ENCODE measurements at regions not wholly inside any gene's neighbourhood (a gene's known extent, or its start where the extent isn't known, plus 50 kb on each side); places are given as distances from the start of the nearest gene placed in this dataset.
A peak's percentile ranks its signal among the peaks of the same experiment; 100 is the strongest.
"Not testable (repeated sequence)": the region's sequence is repeated elsewhere in the genome, so short reads cannot be mapped to it uniquely, and the experiment has no call there.

DNA sequence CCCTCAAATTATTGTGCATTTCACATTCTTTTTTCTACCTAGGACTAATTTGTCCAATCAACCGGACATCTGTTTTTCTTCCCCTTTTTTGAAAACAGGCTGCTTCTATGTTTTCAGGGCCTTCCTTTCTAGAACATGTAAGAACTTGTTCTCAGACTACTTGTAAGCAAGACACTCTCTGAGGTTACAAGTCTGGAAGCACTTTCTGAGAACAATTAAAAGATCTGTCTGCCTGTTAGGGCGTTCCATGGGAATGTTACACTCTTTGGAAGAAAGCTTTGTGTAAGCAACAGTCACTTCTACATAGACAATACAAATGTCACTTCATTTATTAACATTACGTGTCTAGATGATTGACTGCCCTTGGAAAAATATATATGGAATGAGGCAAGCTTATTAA lies 50.9 kb upstream of the HSPB3 start:
- no peak for DNase-seq (ENCODE audit: low spot score)

DNA sequence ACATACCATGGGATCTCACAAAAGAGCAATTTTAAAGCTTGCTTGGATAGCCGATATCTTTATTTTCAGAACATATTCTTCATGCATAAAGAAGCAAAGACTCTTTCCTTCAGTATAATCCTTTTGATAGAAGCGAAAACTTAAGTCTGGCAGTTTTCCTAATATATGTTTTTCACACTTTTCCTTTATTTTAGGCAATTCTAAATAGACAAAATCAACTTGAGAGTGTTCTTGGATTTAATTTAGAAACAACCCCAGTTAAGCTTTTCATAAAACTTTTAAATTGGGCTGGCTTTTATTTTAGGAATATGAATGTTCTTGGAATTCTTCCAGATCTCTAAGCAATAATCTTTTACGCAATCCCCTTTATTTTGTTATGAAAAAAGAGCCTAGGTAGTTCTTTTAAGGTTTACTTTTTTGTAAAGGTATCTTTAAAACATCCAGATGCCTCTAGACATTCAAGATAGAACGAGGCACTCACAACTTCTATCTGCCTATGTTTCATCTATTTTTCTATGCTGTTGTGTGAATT lies 51.5 kb upstream of the HSPB3 start:
- no peak for DNase-seq (ENCODE audit: low spot score)

DNA sequence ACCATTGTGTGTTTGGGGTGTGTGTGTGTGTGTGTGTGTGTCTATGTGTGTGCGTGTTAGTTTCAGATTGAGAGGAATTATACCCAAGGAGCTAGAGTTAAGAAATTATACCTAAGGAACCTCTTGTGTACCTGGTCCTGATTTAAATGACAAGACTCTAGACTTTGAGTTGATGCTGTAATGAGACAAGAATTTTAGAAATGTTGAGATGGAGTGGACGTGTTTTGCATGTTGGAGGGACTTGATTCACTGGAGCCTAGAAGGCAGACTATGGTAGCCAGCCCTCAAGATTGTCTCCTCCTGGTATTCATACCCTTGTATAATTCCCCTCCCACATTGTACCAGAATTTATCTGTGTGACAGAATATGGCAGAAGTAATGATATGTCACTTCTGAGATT lies 52.4 kb upstream of the HSPB3 start:
- no peak for DNase-seq (ENCODE audit: low spot score)

DNA sequence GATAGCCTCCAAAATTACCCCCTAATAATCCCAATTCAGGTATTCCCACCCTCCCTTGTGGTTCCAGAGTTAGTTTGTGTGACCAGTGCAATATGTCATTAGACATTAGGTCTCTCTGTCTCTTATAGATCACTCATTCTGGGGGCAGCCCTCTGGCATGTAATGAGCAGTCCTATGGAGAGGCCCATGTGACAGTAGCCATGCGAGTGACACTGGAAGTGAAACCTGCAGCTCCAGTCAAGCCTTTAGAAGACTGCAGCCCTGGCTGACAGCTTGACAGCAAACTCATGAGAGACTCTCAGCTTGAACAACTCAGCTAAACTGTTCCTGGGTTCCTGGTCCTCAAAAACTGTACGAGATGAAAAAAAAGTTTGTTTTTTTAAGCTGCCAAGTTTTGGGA lies 54.0 kb upstream of the HSPB3 start:
- no peak for DNase-seq (ENCODE audit: low spot score)

DNA sequence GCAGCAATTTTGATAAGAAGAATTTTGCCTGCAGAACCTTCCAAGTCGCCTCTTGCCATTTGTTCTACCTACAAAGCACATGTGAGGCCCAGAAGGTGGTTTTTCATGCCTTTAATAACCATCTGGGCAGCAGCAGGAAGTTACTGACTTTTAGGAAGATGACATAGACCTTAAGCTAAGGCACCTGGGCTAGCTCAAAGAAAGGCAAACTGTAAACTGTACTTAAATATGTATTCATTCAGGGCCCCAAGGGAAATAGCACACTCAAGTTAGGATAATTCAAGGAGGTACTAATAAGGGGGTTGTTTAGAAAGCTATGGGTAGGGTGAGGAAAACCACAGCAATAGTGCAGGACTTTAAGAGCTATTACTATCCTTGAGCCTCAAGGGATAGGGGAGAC lies 57.3 kb upstream of the HSPB3 start:
- DNase-seq (ENCODE audit: low spot score) = no peak

DNA sequence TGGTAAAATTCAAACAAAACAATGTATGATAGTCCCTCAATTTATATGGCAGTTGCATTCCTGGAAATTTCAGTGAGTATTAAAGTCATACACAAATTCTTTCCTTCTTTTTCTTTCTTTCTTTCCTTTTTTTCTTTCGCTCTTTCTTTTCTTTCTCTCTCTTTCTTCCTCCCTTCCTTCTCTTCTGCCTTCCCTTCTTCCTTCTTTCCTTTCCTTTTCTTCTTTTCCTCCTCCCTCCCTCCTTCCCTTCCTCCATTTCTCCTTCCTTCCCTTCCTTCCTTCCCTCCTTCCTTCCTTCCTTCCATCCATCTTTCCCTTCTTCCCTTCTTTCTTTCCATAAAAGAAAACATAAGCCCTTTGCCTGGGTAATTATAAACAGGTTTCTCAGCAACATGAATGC lies 58.1 kb upstream of the HSPB3 start:
- no peak for DNase-seq (ENCODE audit: low spot score)

DNA sequence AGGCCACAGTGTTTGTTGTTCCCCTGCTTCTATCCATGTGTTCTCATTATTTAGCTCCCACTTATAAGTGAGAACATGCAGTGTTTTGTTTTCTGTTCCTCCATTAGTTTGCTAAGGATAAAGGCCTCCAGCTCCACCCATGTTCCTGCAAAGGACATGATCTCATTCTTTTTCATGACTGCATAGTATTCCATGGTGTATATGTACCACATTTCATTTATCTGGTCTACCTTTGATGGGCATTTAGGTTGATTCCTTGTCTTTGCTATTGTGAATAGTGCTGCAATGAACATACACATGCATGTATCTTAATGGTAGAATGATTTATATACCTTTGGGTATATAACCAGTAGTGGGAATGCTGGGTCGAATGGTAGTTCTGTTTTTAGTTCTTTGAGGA lies 62.5 kb upstream of the HSPB3 start:
- DNase-seq (ENCODE audit: low spot score) = not testable (repeated sequence)

DNA sequence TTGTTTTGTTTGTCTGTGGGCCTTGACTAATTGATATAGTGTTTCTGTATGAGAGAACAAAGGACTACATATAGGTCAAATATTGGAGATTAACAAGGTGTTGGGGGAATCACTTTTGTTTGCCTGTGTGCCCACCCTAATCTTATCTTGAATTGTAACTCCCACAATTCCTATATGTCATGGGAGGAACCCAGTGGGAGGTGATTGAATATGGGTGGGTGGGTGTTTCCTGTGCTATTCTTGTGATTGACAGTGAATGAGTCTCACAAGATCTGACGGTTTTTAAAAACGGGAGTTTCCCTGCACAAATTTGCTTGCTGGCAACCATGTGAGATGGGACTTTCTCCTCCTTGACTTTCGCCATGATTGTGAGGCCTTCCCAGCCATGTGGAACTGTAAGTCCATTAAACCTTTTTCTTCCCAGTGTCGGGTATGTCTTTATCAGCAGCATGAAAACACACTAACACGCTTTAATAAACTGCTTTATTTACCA lies 64.9 kb upstream of the HSPB3 start:
- no peak for DNase-seq (ENCODE audit: low spot score)

DNA sequence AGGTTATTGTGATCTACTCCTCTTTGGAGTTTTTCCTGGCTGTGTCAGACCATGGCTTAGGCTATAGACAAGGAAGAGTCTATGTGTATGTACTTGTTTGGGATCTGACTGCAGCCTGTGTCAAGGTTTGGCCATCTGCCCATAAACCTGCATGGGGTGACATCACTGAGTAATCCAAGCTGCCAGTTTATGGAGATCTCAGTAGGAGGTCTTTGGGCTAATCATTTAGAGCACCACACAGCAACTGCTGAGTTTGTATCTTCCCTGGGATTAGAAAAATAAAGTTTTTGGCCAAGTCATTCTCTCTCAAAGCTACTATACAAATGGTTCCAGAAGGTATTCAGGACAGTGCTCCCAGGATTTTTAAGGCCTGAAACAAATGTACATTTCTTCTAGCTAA lies 65.5 kb upstream of the HSPB3 start:
- DNase-seq (ENCODE audit: low spot score) = peak; percentile 31

DNA sequence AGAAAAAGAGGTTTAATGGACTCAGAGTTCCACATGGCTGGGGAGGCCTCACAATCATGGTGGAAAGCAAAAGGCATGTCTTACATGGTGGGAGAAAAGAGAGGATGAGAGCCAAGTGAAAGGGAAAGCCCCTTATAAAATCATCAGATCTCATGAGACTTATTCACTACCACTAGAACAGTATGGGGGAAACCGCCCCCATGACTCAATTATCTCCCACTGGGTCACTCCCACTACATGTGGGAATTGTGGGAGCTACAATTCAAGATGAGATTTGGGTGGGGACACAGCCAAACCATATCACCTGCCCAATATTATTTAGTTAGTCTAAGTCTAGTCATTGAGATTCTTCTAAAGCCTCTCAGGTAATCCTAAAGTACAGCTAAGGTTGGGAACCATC lies 66.1 kb upstream of the HSPB3 start:
- DNase-seq (ENCODE audit: low spot score) = not testable (repeated sequence)

DNA sequence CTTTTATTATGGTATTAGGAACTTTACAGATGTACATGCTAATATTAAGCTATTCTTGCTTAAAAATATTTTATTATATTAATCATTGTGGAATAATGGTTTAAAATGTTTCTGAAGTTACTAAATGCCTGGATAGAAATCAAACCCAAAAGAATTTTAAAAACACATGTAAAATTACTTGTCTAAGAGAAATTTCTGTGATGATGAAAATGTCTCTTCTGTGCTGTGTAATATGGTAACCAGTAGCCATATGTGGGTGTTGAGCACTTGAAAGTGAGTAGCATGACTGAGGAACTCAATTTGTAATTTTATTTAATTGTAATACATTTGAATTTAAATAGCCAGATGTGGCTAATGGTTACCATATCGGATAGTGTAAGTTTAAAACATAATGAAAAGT lies 66.7 kb upstream of the HSPB3 start:
- DNase-seq (ENCODE audit: low spot score) = no peak

DNA sequence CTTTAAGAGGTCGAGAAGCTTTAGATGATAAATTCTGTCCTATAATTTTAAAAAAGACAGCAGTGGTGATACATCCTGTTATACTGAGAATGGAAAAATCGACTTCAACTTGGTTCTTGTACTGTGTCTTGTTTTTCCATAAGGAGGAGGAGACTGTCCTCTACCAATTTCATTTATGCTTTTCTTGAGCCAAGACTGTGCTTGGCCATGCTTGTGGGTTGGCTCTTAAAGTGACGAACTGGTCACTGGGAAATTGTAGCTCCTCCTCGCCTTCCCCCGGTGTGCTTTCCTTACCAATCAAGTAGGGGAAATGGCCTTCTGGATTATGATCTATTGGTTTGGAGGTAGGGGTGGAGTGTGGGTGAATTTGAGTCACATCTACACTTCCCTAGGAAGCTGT lies 67.1 kb upstream of the HSPB3 start:
- no peak for DNase-seq (ENCODE audit: low spot score)

DNA sequence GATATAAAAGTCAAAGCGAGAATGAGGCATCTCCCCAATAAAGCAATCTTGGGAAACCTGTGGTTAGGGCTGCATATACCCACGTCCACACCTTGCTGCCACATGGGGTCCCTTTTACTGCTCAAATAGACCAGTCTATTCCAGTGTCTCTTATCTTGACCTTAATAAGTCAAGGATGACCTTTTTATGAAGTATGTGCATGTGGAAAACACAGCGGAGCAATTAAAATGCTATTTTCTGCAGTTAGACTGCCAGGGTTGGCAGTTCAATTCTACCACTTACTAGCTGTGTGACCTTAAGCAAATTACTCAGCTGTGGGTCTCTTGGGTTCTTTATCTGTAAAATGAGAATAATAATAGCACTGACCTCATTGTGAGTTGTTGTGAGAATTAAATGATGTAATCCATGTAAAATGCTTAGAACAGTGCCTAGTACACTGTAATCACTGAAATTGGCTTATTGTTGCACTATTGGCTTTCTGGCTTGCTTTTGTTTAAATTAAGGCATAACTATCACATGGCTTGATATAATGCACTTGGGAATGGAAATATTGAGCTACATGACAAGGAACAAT lies 67.8 kb upstream of the HSPB3 start:
- no peak for DNase-seq (ENCODE audit: low spot score)

DNA sequence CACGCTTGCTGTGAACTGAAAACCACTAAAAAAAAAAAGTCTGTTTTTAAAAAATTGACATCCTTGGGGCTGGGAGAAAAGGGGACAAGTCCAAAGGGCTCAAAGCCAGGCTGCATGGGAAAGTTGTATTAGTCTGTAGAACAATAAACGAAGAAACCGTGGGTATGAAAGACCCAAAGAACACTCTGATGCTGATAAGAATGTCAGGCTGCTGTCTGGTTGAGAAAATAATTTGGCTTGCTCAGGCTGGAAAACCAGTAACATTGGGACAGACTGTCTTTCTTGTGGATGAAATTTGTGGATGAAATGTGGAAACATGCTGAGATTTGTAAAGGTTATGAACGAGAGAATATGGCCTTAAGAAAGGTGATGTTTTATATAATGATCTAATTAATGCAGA lies 68.5 kb upstream of the HSPB3 start:
- DNase-seq (ENCODE audit: low spot score) = no peak

DNA sequence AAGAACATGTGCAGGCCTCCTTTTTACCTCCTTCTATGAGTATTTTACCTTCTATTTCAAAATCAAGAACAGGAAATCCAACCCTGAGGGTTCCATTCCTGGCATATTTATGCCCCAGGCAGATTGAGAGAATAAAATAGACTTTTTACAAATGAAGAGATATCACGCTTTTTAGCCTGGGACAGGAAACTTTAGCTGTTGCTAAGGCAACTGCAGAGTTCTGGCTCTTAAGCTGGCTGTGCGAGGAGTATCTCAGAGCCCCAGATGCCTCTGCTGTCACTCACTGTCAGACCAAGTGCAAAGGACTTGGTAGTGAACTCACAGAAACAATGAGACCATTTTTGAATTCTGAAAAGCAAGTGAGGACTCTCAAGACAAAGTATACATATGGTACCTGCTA lies 69.5 kb upstream of the HSPB3 start:
- no peak for DNase-seq (ENCODE audit: low spot score)

DNA sequence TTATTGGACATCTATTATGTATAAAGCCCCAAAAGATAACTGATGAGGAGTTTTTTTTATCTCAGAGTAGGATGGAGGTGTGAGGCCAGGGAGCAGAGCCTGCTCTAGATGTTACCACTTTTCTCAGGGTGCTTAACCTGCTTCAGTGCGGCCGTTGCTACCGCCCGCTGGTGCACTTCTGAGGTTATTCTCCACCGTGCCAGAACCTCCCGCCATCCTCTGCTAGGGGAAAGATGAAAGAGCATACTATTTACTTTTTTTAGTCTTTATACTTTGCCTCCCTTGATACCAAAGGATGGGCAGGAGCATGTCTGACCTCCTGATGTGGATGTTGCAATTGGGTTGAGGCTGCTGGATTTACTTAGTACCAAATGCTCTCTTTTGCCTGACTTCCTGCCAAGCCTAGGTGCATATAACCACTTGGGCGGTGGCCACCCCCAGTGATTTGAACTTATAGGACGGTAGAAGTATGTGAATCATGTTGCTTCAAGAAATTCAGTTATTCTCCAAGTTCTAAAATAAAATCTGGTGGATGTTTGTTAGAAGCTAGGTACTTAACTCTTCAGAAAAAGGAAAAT lies 71.1 kb upstream of the HSPB3 start:
- DNase-seq (ENCODE audit: low spot score) = no peak

DNA sequence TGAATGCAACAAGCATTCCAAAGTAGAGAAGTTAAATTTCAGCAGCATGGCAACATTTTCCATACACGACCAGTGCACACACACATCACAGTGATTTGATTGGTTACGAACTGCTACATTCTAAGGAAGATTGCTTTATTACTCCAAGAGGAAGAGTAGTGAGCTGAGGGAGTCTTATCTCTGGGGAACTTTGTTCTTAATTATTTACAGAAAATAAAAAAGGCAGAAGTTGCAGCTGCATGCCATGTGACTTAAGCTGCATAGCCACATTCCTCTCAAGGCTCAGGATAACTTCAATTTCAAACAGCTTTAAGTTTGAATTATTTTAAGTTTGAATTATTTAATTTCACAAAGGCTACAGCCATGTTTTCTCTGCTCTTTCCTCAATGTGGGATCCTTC lies 71.6 kb upstream of the HSPB3 start:
- DNase-seq (ENCODE audit: low spot score) = no peak

DNA sequence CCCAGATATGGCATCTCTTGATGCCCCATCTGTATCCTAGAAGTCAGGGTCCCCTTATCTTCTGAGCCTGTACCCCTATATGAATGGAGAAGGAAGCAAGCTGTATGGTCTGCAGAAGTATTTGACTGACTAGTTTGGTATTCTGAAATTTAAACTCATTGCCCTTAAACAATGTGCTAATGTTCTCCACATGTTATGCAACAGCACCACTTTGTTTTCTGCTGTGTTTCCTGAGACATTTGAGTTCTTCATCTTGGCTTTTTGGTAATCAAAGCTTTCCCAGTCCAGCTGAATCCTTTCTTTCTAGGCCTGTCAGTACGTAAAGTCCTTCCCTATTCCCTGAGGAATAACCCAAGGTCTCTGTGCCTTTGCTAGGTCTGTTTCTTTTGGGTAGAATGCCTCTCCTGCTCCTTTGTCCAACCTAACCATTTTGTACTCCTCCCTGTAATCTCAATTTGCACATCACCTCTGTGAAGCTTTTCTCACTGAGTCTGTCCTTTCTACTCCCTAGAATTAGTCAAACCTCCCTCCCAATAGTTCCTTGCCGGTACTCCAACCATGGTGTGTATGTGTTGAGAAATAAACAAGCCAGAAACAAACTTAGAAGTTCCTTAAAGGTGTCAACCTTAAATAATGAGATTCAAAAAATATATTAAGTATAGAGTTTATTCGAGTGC lies 72.1 kb upstream of the HSPB3 start:
- DNase-seq (ENCODE audit: low spot score) = no peak

DNA sequence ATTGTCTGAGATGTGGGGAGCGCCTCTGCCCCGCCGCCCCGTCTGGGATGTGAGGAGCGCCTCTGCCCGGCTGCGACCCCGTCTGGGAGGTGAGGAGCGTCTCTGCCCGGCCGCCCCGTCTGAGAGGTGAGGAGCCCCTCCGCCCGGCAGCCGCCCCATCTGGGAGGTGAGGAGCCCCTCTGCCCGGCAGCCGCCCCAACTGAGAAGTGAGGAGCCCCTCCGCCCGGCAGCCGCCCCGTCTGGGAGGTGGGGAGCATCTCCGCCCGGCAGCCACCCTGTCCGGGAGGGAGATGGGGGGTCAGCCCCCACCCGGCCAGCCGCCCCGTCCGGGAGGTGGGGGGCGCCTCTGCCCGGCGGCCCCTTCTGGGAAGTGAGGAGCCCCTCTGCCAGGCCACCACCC lies 70.9 kb upstream of the ARL15 start:
- DNase-seq (ENCODE audit: low spot score) = not testable (repeated sequence)

DNA sequence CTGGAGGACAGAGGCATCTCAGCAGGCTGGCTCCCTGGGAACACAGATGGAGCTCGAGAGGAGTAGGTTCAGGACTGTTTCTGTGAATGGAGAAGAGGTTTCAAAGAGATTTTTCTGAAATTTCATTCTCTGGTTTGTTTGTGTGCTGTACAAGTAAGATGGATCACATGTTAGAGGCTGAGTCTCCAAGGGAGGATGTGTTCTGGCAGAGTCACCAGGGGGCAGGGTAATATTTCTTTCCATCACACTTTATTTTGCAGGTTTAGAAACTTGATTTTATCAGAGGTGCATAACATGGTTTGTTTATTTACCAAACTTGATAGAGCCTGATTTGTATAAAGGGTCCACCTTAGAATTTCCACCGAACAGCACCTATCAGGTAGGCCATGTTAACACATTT lies 69.2 kb upstream of the ARL15 start:
- DNase-seq (ENCODE audit: low spot score) = no peak

DNA sequence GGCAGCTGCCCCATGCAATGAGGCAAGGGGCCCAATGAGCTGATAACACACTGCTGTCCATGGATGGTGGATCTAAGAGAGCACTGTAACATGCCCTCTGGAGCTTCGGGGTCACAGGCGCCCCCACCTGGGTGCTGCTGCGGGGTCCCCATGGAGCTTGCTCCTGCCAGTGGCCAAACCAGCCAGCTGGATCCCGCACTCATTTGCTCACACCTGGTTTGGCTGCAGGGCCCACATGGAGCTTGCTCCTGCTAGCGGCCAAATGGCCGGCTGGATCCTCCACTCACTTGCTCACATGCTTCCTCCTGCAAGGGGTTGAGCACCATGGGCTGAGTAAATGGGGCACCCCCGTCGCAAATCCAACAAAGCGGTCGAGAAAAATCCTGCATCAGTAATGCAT lies 68.3 kb upstream of the ARL15 start:
- DNase-seq (ENCODE audit: low spot score) = no peak

DNA sequence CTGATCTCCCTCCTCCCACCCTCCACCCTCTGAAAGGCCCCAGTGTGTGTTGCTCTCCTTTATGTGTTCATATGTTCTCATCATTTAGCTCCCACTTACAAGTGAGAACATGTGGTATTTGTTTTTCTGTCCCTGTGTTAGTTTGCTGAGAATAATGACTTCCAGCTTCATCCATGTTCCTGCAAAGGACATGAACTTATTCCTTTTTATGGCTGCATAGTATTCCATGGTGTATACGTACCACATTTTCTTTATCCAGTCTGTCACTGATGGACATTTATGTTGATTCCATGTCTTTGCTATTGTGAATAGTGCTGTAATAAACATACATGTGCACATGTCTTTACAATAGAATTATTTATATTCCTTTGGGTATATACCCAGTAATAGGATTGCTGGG lies 67.0 kb upstream of the ARL15 start:
- not testable (repeated sequence) for DNase-seq (ENCODE audit: low spot score)

DNA sequence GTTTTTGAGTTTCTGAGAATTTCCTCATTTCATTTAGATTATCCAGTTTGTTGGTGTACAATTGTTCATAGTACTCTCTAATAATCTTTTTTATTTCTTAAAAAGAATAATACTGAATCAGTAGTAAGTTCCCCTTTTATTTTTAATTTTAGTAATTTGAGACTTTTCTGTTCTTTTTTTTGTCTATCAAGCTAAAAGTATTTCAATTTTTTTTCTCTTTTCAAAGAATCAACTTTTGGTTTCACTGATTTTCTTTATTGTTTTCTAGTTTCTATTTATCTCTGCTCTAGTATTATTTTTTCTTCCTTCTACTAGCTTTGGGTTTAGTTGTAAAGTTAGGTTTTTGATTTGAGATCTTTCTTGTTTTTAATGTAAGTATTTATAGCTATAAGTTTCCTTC lies 60.6 kb upstream of the ARL15 start:
- no peak for DNase-seq (ENCODE audit: low spot score)

DNA sequence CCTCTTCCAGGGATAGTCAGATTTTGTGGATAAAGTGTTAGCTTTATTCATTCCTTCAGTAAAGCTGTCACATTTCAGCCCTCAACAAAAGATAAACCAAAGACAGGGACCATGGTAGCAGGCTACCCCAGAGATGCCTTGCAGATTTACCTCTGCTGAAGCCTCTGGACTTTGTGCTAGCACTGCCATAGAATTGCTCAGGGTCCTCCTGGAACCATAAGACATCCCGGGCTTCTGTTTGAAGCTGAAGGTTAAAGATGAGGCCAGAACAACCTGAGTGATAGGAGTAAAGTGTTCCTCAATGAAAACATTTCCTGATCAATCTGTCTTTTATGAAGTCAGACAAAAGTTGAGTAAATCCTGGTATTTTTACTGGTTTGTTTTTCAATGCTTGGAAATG lies 57.5 kb upstream of the ARL15 start:
- DNase-seq (ENCODE audit: low spot score) = no peak
